A549 (cell line): ENCODE measurements at regions not wholly inside any gene's neighbourhood (a gene's known extent, or its start where the extent isn't known, plus 50 kb on each side); places are given as distances from the start of the nearest gene placed in this dataset.
A peak's percentile ranks its signal among the peaks of the same experiment; 100 is the strongest.
"Not testable (repeated sequence)": the region's sequence is repeated elsewhere in the genome, so short reads cannot be mapped to it uniquely, and the experiment has no call there.

Source experiments
- ATAC-seq, 2 experiments: fragments of 200-7000 bp in 1 of 2; fragments of >200 bp in 1 of 2; cut with Nextera tagmentation in 1 of 2; cut with Tn5 transposase in 1 of 2; 3 replicates each; pipeline versions ENCODE4 v1.8.0 to v1.9.1; 2018 to 2020; ENCODE audit warnings: mild to moderate bottlenecking in 1 of 2, moderate library complexity in 1 of 2
- CTCF ChIA-PET: fragments of 300-600 bp; sonication (Branson Sonifier 250); formaldehyde crosslinking; extraction: SDS; loops from one replicate; lab custom pipeline; 2021; ENCODE audit warnings: antibody characterized with exemption, inconsistent platforms; lab: Yijun Ruan, JAX
- POLR2A ChIA-PET: fragments of 350-600 bp; formaldehyde crosslinking; extraction: SDS; loops from one replicate; lab custom pipeline; 2021; ENCODE audit warnings: antibody characterized with exemption, inconsistent platforms; lab: Yijun Ruan, JAX
- DNase-seq, 2 experiments: peaks; one replicate each; pipeline versions ENCODE4 v3.0.0 to v3.0.0-alpha.2; 2011 to 2016; ENCODE audit warnings: low read depth in 1 of 2, low spot score in 1 of 2
- FAIRE-seq: peaks from 2 replicates; lab custom pipeline; 2011; peaks lifted over from hg19 to GRCh38; lab: Jason Lieb, UNC
- H3K27ac ChIP-seq, 2 experiments: fragments of >200 bp; sonication (Bioruptor Twin); formaldehyde crosslinking; 3 replicates each; pipeline ENCODE4 v1.5.1; 2016 to 2017
- H3K4me1 ChIP-seq: fragments of >200 bp; sonication (Bioruptor Twin); formaldehyde crosslinking; 3 replicates; pipeline ENCODE4 v1.6.1; 2016
- H3K4me2 ChIP-seq: fragments of >200 bp; sonication (Bioruptor Twin); formaldehyde crosslinking; 3 replicates; pipeline ENCODE4 v1.6.1; 2016
- H3K4me3 ChIP-seq: fragments of >200 bp; sonication (Bioruptor Twin); formaldehyde crosslinking; 3 replicates; pipeline ENCODE4 v1.5.1; 2016
- H3K9me3 ChIP-seq: fragments of >200 bp; sonication (Bioruptor Twin); formaldehyde crosslinking; 3 replicates; pipeline ENCODE4 v1.6.1; 2016
- ATOH8 ChIP-seq: fragments of 250-450 bp; sonication (Bioruptor Pico); IDR thresholded peaks from 2 replicates; pipeline ENCODE4 v1.5.0; 2020; ENCODE audit warnings: low read depth, mild to moderate bottlenecking, moderate library complexity
- EHF ChIP-seq: fragments of 250-450 bp; sonication (Bioruptor Pico); IDR thresholded peaks from 2 replicates; pipeline ENCODE4 v1.5.0; 2020; ENCODE audit warnings: mild to moderate bottlenecking
- FOSL2 ChIP-seq, 2 experiments: fragments of 450-650 bp in 1 of 2; fragments of >200 bp in 1 of 2; sonication (Bioruptor Twin) in 1 of 2; formaldehyde crosslinking; IDR thresholded peaks; 2 replicates each; pipeline versions ENCODE4 v1.5.0 to v1.6.1; 2016 to 2020; ENCODE audit warnings: mild to moderate bottlenecking in 1 of 2, moderate library complexity in 1 of 2
- HES2 ChIP-seq: fragments of >200 bp; sonication (Bioruptor Twin); formaldehyde crosslinking; IDR thresholded peaks from 2 replicates; pipeline ENCODE4 v1.6.1; 2016
- KDM1A ChIP-seq: fragments of 200-600 bp; sonication (generic); IDR thresholded peaks from 2 replicates; pipeline ENCODE4 v1.6.1; 2016; ENCODE audit warnings: low read depth, mild to moderate bottlenecking
- MAZ ChIP-seq: fragments of 150-350 bp; IDR thresholded peaks from 2 replicates; pipeline ENCODE4 v1.6.1; 2014; ENCODE audit warnings: antibody characterized with exemption, low read depth, low read length, borderline replicate concordance
- NFE2L2 ChIP-seq: fragments of 150-350 bp; conservative IDR thresholded peaks from 2 replicates; pipeline ENCODE4 v1.6.1; 2014; ENCODE audit warnings: low read length
- PBX3 ChIP-seq: IDR thresholded peaks from 2 replicates; pipeline ENCODE4 v1.6.1; 2012
- RARB ChIP-seq: fragments of 250-450 bp; sonication (Bioruptor Pico); IDR thresholded peaks from 2 replicates; pipeline ENCODE4 v1.8.0; 2021; ENCODE audit warnings: mild to moderate bottlenecking, moderate library complexity
- REST ChIP-seq: fragments of 200-600 bp; sonication (generic); IDR thresholded peaks from 2 replicates; pipeline ENCODE4 v1.6.1; 2016; ENCODE audit warnings: antibody characterized with exemption, mild to moderate bottlenecking, moderate library complexity
- USF2 ChIP-seq: fragments of 450-650 bp; IDR thresholded peaks from 2 replicates; pipeline ENCODE4 v1.6.1; 2014; ENCODE audit warnings: antibody characterized with exemption
- WGBS: methylation state at CpG from one replicate; pipeline ENCODE4 v1.1.6; 2017; ENCODE audit errors: missing lambda C conversion rate; 5-methylcytosine and 5-hydroxymethylcytosine counted together

GRCh38 chr3:61420136-61420759, 141.1 kb upstream of the PTPRG start (continued):
- TF ChIP-seq HES2 (no peak), REST (no peak), MAZ (no peak), PBX3 (no peak)
- TF ChIP-seq, all 56 proteins: peak for 0

GRCh38 chr3:61422945-61423673, 138.3 kb upstream of the PTPRG start:
- no peaks in the 10 kb centered on the region for H3K9me3 ChIP-seq
- ChIA-PET CTCF (no interaction called here), POLR2A (no interaction called here)
- no peak for DNase-seq
- no peak overlapping the region for H3K4me3 ChIP-seq
- H3K27ac ChIP-seq, result no peak overlapping the region
- H3K4me1 ChIP-seq, result no peaks in the 10 kb centered on the region
- no peak overlapping the region for H3K4me2 ChIP-seq
- ATAC-seq, result no peak
- TF ChIP-seq ATOH8 (CRISPR knock-in tag) (no peak), USF2 (no peak), FOSL2 (IDR thresholded peaks at IDR 0.05) (no peak), FOSL2 (CRISPR knock-in tag; IDR thresholded peaks at IDR 0.05) (no peak)
- WGBS, result 8% methylated on average over 1 of the region's 1 CpG
- no peak for FAIRE-seq

GRCh38 chr3:61425356-61425755, 136.0 kb upstream of the PTPRG start:
- ATAC-seq, result no peak
- H3K9me3 ChIP-seq, result no peaks in the 10 kb centered on the region
- no peak for DNase-seq
- FAIRE-seq, result no peak
- H3K4me1 ChIP-seq, result no peaks in the 10 kb centered on the region
- no peak overlapping the region for H3K4me2 ChIP-seq
- ChIA-PET CTCF (no interaction called here), POLR2A (no interaction called here)
- whole genome bisulfite sequencing, result 26% methylated on average over 4 of the region's 4 CpGs
- TF ChIP-seq KDM1A (no peak), NFE2L2 (no peak), USF2 (peak; percentile 31; the same call in 1 of the 2 replicates)
- H3K27ac ChIP-seq, result no peak overlapping the region
- no peak overlapping the region for H3K4me3 ChIP-seq

- POLR2A ChIA-PET, result no interaction called here
- H3K4me2 ChIP-seq, result no peak overlapping the region
- no peak overlapping the region for H3K4me3 ChIP-seq
- no peak overlapping the region for H3K27ac ChIP-seq
- H3K9me3 ChIP-seq, result no peaks in the 10 kb centered on the region
- ATAC-seq (no peak), FAIRE-seq (no peak), DNase-seq (no peak)
- H3K4me1 ChIP-seq, result no peaks in the 10 kb centered on the region
- no peak for TF ChIP-seq RARB (CRISPR knock-in tag)
- no peak for TF ChIP-seq EHF (CRISPR knock-in tag)
- 39% methylated on average over 12 of the region's 12 CpGs for WGBS
- CTCF ChIA-PET, result no interaction called here
Observed at GRCh38 chr3:61429106-61429505, 132.3 kb upstream of the PTPRG start.

- DNase-seq, POLR2A ChIA-PET, CTCF ChIA-PET, FAIRE-seq, H3K9me3 ChIP-seq, ATAC-seq, H3K27ac ChIP-seq, H3K4me1 ChIP-seq, H3K4me3 ChIP-seq, H3K4me2 ChIP-seq: not testable (repeated sequence)
- no CpG with 5 or more reads among the region's 28 CpGs for WGBS
Observed at GRCh38 chr3:61434901-61435300, 126.5 kb upstream of the PTPRG start.

GRCh38 chr3:61435361-61435760, 126.0 kb upstream of the PTPRG start:
- FAIRE-seq, H3K4me3 ChIP-seq, H3K4me2 ChIP-seq, DNase-seq, H3K9me3 ChIP-seq, POLR2A ChIA-PET, H3K4me1 ChIP-seq, CTCF ChIA-PET, H3K27ac ChIP-seq, ATAC-seq: not testable (repeated sequence)
- WGBS, result 64% methylated on average over 11 of the region's 20 CpGs
